ENCODE measurements at regions not wholly inside any gene's neighbourhood (a gene's known extent, or its start where the extent isn't known, plus 50 kb on each side); places are given as distances from the start of the nearest gene placed in this dataset.

- CTCF ChIA-PET (ENCODE audit: unreplicated experiment), result no interaction called here
- H3K36me3 ChIP-seq (ENCODE audit: insufficient read depth, low read length), result no peaks in the 10 kb centered on the region
- no peaks in the 10 kb centered on the region for H3K9me2 ChIP-seq (ENCODE audit: insufficient read depth, low read length)
- POLR2A ChIA-PET, result no interaction called here
- H3K4me1 ChIP-seq (ENCODE audit: insufficient read depth, low read length, poor library complexity, severe bottlenecking), result no peaks in the 10 kb centered on the region
- H3K9me3 ChIP-seq (ENCODE audit: low read length), result no peaks in the 10 kb centered on the region
- no peak overlapping the region for H3K27ac ChIP-seq (ENCODE audit: low read depth, low read length, poor library complexity, severe bottlenecking)
- DNase-seq (ENCODE audit: low spot score), result no peak
- TF ChIP-seq CTCF (conservative IDR thresholded peaks at IDR 0.05; ENCODE audit: low read length) (no peak), EZH2phosphoT487 (IDR thresholded peaks at IDR 0.05; ENCODE audit: borderline replicate concordance, low read depth, low read length) (no peak)
- H4K20me1 ChIP-seq (ENCODE audit: insufficient read depth, low read length), result no peaks in the 10 kb centered on the region
- H3K79me2 ChIP-seq (ENCODE audit: insufficient read depth, low read depth, low read length), result no peaks in the 10 kb centered on the region
- no TSS peak for BruUV-seq (replicated peaks)
- no peak overlapping the region for H2AFZ ChIP-seq (ENCODE audit: low read length)
- H3K4me2 ChIP-seq (ENCODE audit: low read length), result no peak overlapping the region
- intact Hi-C loops (cut with micrococcal nuclease; ENCODE audit: unreplicated experiment), result no loop called here
- no peak overlapping the region for H3K4me3 ChIP-seq (ENCODE audit: low read depth, low read length, poor library complexity, severe bottlenecking)
Observed at GRCh38 chr7:18177129-18177814, 149.6 kb upstream of the PRPS1L1 start.

GRCh38 chr7:18177815-18178660, 150.4 kb upstream of the PRPS1L1 start:
- Histone ChIP-seq H4K20me1 (ENCODE audit: insufficient read depth, low read length) (no peaks in the 10 kb centered on the region), H3K4me2 (ENCODE audit: low read length) (no peak overlapping the region), H3K9me2 (ENCODE audit: insufficient read depth, low read length) (no peaks in the 10 kb centered on the region), H3K27ac (ENCODE audit: low read depth, low read length, poor library complexity, severe bottlenecking) (no peak overlapping the region), H3K4me3 (ENCODE audit: low read depth, low read length, poor library complexity, severe bottlenecking) (no peak overlapping the region), H3K4me1 (ENCODE audit: insufficient read depth, low read length, poor library complexity, severe bottlenecking) (no peaks in the 10 kb centered on the region), H3K79me2 (ENCODE audit: insufficient read depth, low read depth, low read length) (no peaks in the 10 kb centered on the region), H3K36me3 (ENCODE audit: insufficient read depth, low read length) (no peaks in the 10 kb centered on the region), H2AFZ (ENCODE audit: low read length) (no peak overlapping the region), H3K9me3 (ENCODE audit: low read length) (no peaks in the 10 kb centered on the region)
- CTCF ChIA-PET (ENCODE audit: unreplicated experiment), result no interaction called here
- no peak for DNase-seq (ENCODE audit: low spot score)
- no TSS peak for BruUV-seq (replicated peaks)
- TF ChIP-seq CTCF (conservative IDR thresholded peaks at IDR 0.05; ENCODE audit: low read length), result no peak
- no peak for TF ChIP-seq EZH2phosphoT487 (IDR thresholded peaks at IDR 0.05; ENCODE audit: borderline replicate concordance, low read depth, low read length)
- POLR2A ChIA-PET, result interaction anchor here (0.6 kb wide), 1 partner anchor 62 kb away, joined by 4 read pairs; no protein-coding TSS in a partner anchor
- intact Hi-C loops (cut with micrococcal nuclease; ENCODE audit: unreplicated experiment), result no loop called here

GRCh38 chr7:18179093-18179492, 151.4 kb upstream of the PRPS1L1 start:
- POLR2A ChIA-PET, result interaction anchor here (0.7 kb wide), 2 partner anchors 182 to 213 kb away, joined by 3 to 5 read pairs; no protein-coding TSS in a partner anchor
- intact Hi-C loops (cut with micrococcal nuclease; ENCODE audit: unreplicated experiment), result no loop called here
- CTCF ChIA-PET (ENCODE audit: unreplicated experiment), result no interaction called here
- no peak for DNase-seq (ENCODE audit: low spot score)
- no TSS peak for BruUV-seq (replicated peaks)
- TF ChIP-seq CTCF (conservative IDR thresholded peaks at IDR 0.05; ENCODE audit: low read length), result no peak
- TF ChIP-seq EZH2phosphoT487 (IDR thresholded peaks at IDR 0.05; ENCODE audit: borderline replicate concordance, low read depth, low read length), result no peak
- no peaks in the 10 kb centered on the region for H3K9me2 ChIP-seq (ENCODE audit: insufficient read depth, low read length)
- H3K9me3 ChIP-seq (ENCODE audit: low read length), result no peaks in the 10 kb centered on the region
- H3K4me3 ChIP-seq (ENCODE audit: low read depth, low read length, poor library complexity, severe bottlenecking), result no peak overlapping the region
- no peaks in the 10 kb centered on the region for H3K4me1 ChIP-seq (ENCODE audit: insufficient read depth, low read length, poor library complexity, severe bottlenecking)
- H3K36me3 ChIP-seq (ENCODE audit: insufficient read depth, low read length), result no peaks in the 10 kb centered on the region
- H2AFZ ChIP-seq (ENCODE audit: low read length), result no peak overlapping the region
- no peak overlapping the region for H3K4me2 ChIP-seq (ENCODE audit: low read length)
- H3K79me2 ChIP-seq (ENCODE audit: insufficient read depth, low read depth, low read length), result no peaks in the 10 kb centered on the region
- no peak overlapping the region for H3K27ac ChIP-seq (ENCODE audit: low read depth, low read length, poor library complexity, severe bottlenecking)
- no peaks in the 10 kb centered on the region for H4K20me1 ChIP-seq (ENCODE audit: insufficient read depth, low read length)
